GM12874 (cell line): ENCODE measurements at regions not wholly inside any gene's neighbourhood (a gene's known extent, or its start where the extent isn't known, plus 50 kb on each side); places are given as distances from the start of the nearest gene placed in this dataset.

Experiments used
- TF ChIP-seq, protein P1 (sequence below): IDR thresholded peaks from 2 replicates; pipeline ENCODE4 v1.5.1; 2011; ENCODE audit warnings: low read depth, mild to moderate bottlenecking, control low read depth, low read length, moderate library complexity; ENCODE audit not compliant: insufficient read depth

DNA sequence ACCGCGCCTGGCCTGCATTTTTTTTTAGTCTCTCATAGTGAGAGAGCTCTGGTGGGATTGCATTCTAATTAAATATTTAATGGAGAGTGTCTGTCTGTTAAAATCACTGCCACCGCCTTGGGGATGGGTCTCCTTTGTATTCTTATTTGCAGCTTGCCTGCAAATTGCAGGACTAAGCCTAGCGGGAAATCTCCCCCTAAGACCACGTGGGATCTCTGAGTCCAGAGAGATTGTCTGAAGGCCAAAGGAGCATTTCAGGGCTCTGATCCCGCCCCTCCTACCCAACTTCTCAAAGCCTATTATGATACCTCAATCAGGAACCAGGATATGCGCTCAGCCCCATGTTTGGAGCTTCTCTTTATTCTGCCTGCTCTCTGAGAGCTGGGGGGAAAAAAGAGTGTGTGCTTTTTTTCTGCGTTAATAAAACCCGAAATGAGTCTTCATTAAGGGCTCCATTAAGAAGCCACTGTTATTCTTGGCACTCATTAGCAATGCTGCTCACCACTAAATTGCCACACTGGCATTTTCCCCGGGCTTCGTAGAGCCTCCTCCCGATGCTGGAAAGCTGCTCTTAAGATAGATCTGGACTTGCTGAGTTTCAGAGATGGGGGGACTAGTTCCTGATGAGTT, 92.9 kb upstream of the THY1 start:
- TF ChIP-seq, protein P1, sequence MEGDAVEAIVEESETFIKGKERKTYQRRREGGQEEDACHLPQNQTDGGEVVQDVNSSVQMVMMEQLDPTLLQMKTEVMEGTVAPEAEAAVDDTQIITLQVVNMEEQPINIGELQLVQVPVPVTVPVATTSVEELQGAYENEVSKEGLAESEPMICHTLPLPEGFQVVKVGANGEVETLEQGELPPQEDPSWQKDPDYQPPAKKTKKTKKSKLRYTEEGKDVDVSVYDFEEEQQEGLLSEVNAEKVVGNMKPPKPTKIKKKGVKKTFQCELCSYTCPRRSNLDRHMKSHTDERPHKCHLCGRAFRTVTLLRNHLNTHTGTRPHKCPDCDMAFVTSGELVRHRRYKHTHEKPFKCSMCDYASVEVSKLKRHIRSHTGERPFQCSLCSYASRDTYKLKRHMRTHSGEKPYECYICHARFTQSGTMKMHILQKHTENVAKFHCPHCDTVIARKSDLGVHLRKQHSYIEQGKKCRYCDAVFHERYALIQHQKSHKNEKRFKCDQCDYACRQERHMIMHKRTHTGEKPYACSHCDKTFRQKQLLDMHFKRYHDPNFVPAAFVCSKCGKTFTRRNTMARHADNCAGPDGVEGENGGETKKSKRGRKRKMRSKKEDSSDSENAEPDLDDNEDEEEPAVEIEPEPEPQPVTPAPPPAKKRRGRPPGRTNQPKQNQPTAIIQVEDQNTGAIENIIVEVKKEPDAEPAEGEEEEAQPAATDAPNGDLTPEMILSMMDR: no peak

DNA sequence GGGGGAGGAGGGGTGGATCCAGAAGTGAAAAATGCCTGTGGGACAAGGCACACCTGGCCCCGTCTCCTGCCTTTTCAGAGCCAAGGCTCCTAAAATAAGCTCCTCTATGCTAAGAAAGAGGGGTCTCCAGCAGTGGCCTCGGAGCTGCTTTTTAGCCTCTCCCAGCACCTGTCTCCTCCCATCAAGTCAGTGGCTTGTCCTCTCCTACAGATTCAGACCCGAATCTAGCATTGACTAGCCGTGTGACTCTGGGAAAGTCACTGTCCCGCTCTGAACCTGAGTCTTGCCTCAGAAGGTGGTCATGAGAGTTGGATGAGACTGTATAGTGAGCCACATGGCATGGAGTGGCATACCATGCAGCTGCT, 90.8 kb upstream of the THY1 start:
- TF ChIP-seq, protein P1: no peak

DNA sequence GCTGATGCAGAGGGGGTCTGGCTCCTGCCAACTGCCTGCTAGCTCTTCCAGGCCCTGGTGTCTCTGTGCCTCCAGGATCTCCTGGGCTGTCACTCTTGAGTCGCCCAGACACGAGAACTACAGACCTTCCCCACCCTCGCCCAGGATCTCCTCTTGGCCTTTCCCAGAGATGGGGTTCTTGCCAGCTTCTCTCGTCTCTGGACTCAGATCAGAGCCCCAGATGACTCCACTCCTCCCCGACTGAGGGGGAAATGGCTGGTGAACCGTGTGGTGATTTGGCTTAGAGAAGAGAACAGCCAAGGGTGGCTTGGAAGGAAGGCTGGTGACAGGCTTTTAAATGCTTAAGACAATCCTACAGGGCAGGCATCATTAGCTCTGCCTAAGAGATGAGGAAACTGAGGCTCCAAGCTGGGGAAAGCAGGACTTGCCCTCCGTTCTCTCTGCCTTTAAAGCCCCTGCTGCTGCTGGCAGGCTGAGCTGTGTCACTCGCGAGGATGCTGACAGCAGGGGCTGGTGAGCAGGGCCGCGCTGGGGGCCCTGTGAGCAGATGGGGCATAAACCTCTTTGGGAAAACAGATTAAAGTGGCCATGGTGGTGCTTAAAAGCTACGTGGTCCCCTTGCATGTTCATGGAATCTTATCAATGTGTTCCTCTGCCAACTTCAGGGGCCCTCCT, 90.3 kb upstream of the THY1 start:
- TF ChIP-seq, protein P1: no peak

DNA sequence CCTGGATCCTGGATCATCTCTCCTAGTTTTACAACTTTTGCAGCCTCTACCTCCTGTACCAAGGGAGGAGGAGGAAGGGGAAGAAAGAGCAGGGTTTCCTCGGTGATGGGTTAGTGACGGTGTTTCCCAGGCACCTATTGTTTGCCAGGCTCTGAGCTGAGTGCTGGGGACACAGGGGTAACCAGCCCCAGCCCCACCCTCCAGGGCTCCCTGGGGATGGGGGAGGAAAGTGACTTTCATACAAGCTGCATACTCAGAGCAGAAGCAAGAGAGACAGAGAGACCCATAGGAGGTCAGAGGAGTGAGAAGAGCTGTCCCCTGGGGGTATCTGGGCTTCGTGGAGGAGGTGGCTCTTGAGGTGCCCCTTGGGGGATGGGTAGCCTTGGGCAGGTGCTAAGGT, 89.4 kb upstream of the THY1 start:
- TF ChIP-seq, protein P1: no peak

DNA sequence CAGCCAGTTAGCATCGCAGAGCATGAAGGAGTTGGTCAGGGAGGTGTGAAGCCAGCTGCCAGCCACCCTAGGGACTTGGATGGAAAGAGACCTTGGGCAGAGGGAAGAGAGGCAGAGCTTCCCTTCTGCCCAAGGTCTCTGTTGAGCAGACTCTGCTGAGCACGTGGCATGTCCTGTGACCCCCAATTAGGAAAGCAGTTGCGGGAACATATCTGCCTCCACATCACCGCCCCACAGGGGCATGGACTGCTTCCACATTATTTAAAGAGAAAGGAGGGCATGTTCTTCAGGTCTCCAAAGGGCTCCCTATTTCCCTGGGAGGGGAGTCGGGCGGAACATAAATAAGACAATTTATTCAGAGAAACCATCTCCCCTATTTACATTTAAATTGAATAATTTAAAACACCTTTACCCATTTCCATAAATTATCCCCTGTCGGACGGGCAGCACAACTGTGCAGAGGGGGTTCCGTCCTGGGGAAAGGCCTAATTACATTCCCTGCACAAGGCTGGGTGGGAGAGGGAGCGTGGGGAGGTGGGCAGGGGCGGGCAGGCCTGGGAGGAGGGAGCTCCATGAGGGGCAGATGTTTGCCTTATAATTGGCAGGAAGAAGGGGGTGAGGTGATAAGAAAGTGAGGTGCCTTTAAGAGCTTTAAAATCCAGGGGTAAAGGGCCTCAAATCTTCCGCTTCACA, 88.8 kb upstream of the THY1 start:
- TF ChIP-seq, protein P1: no peak

DNA sequence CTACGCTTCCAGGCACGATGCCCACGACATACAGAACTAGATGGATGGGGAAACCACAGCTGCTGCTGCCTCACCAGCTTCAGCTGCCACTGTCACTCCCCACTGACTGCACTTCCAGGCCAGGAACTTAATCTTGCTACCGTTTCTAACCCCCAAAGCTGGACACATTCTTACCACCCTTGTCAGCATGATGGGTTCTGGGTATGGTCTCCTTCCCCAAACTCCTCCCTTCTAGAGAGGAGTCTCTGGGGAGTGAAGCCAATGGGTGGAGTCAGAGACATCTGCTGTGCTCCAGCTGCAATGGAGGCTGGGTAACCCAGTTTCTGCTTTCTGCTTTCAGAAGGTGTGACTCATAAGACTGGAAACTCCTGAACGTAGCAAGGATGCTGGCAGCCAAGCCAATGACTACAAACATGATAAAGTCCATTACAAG, 87.0 kb upstream of the THY1 start:
- TF ChIP-seq, protein P1: no peak

DNA sequence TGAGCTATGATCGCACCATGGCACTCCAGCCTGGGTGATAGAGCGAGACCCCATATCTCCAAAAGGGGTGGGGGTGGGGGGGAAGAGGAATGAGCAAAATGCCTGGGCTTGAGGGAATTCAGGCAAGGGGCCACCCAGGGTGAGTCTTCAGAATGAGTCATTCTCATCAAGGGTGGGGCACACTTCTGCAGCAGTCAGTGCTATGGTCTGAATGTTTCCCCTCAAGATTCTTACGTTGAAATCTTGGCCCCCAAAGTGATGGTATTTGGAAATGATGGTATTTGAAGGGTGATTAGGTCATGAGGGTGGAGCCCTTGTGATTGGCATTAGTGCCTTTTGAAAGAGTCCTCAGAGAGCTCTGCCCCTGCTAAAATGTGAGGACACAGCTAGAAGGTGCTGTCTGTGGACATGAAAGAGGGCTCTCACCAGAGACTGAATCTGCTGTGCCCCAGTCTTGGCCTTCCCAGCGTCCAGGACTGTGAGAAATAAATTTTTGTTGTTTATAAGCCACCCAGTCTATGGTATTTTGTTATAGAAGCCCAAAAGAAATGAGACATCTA, 86.4 kb upstream of the THY1 start:
- TF ChIP-seq, protein P1: no peak
